SU-DHL-6 (cell line): ENCODE measurements at regions not wholly inside any gene's neighbourhood (a gene's known extent, or its start where the extent isn't known, plus 50 kb on each side); places are given as distances from the start of the nearest gene placed in this dataset.

ENCODE experiments used
- H2AFZ ChIP-seq: fragments of 200-600 bp; sonication (generic); 2 replicates; pipeline ENCODE4 v1.6.1; 2014; ENCODE audit warnings: low read depth, mild to moderate bottlenecking, moderate library complexity, mixed read lengths, antibody characterized with exemption, low read length; ENCODE audit not compliant: severe bottlenecking
- H3F3A ChIP-seq: fragments of 200-600 bp; shearing (Covaris generic); 2 replicates; pipeline ENCODE4 v1.6.0; 2016; ENCODE audit warnings: antibody characterized with exemption, mild to moderate bottlenecking; ENCODE audit not compliant: insufficient read depth
- H3K27ac ChIP-seq: fragments of 200-600 bp; sonication (generic); 2 replicates; pipeline ENCODE4 v1.5.1; 2016; ENCODE audit warnings: low read depth, mild to moderate bottlenecking, low read length, moderate library complexity, mixed read lengths
- H3K27me3 ChIP-seq: fragments of 200-600 bp; sonication (generic), shearing (Covaris generic); 2 replicates; pipeline ENCODE4 v1.6.0; 2014; ENCODE audit warnings: mild to moderate bottlenecking, low read length
- H3K36me3 ChIP-seq: fragments of 200-600 bp; sonication (generic); 2 replicates; pipeline ENCODE4 v1.6.1; 2014; ENCODE audit warnings: mild to moderate bottlenecking, low read length, mixed read lengths
- H3K4me2 ChIP-seq: fragments of 300-600, 200-600 bp; shearing (Covaris generic), sonication (generic); 2 replicates; pipeline ENCODE4 v1.6.0; 2014; ENCODE audit warnings: low read length, low read depth, mild to moderate bottlenecking; ENCODE audit not compliant: poor library complexity, severe bottlenecking
- H3K4me3 ChIP-seq: fragments of 200-600 bp; sonication (generic); 2 replicates; pipeline ENCODE4 v1.5.1; 2014; ENCODE audit warnings: antibody characterized with exemption, low read length, mild to moderate bottlenecking, mixed read lengths; ENCODE audit not compliant: insufficient read depth, poor library complexity, severe bottlenecking
- H3K79me2 ChIP-seq: fragments of 200-600 bp; sonication (generic); 2 replicates; pipeline ENCODE4 v1.6.1; 2014; ENCODE audit warnings: mild to moderate bottlenecking, low read length, moderate library complexity; ENCODE audit not compliant: insufficient read depth
- H3K9ac ChIP-seq: fragments of 200-600 bp; sonication (generic); 2 replicates; pipeline ENCODE4 v1.7.0; 2014; ENCODE audit warnings: mild to moderate bottlenecking, low read length
- H3K9me2 ChIP-seq: fragments of 200-600 bp; sonication (generic); replicated peaks from 2 replicates; pipeline ENCODE4 v1.6.1; 2014; ENCODE audit warnings: low read length; ENCODE audit not compliant: insufficient read depth
- H3K9me3 ChIP-seq: fragments of 200-600 bp; sonication (generic); 2 replicates; pipeline ENCODE4 v1.6.1; 2014; ENCODE audit warnings: low read length, mixed read lengths; ENCODE audit not compliant: insufficient read depth
- H4K20me1 ChIP-seq: fragments of 200-600 bp; sonication (generic); 2 replicates; pipeline ENCODE4 v1.6.1; 2014; ENCODE audit warnings: low read depth, mild to moderate bottlenecking, antibody characterized with exemption, low read length, moderate library complexity, mixed read lengths
- CTCF ChIP-seq: fragments of 200-600 bp; sonication (generic); IDR thresholded peaks from one replicate; pipeline ENCODE4 v1.5.1; 2017; ENCODE audit warnings: antibody characterized with exemption, mild to moderate bottlenecking, low read length, moderate library complexity; ENCODE audit not compliant: insufficient read depth, poor library complexity, severe bottlenecking
- EZH2phosphoT487 ChIP-seq: fragments of 200-600 bp; sonication (generic), shearing (Covaris generic); conservative IDR thresholded peaks from 2 replicates; pipeline ENCODE4 v1.6.1; 2018; ENCODE audit warnings: mild to moderate bottlenecking, antibody characterized with exemption, low read length, moderate library complexity, mixed read lengths

- H4K20me1 ChIP-seq = no peaks in the 10 kb centered on the region
- no peak overlapping the region for H3K4me2 ChIP-seq
- no peak overlapping the region for H3K27ac ChIP-seq
- no peaks in the 10 kb centered on the region for H3K27me3 ChIP-seq
- H3K79me2 ChIP-seq = no peaks in the 10 kb centered on the region
- no peak overlapping the region for H3K9ac ChIP-seq
- no peaks in the 10 kb centered on the region for H3K9me3 ChIP-seq
- no peaks in the 10 kb centered on the region for H3F3A ChIP-seq
- no peaks in the 10 kb centered on the region for H3K36me3 ChIP-seq
- H3K9me2 ChIP-seq = no peaks in the 10 kb centered on the region
- H2AFZ ChIP-seq = no peak overlapping the region
- H3K4me3 ChIP-seq = no peak overlapping the region
- TF ChIP-seq EZH2phosphoT487 (no peak), CTCF (no peak)
Observed at GRCh38 chr4:117417856-117418255, 332.5 kb upstream of the TRAM1L1 start.

GRCh38 chr4:117420948-117421347, 335.6 kb upstream of the TRAM1L1 start:
- H3K4me3 ChIP-seq = no peak overlapping the region
- no peak overlapping the region for H2AFZ ChIP-seq
- no peaks in the 10 kb centered on the region for H4K20me1 ChIP-seq
- TF ChIP-seq EZH2phosphoT487 (no peak), CTCF (no peak)
- no peaks in the 10 kb centered on the region for H3K79me2 ChIP-seq
- no peaks in the 10 kb centered on the region for H3K27me3 ChIP-seq
- H3K9me3 ChIP-seq = no peaks in the 10 kb centered on the region
- H3K27ac ChIP-seq = no peak overlapping the region
- no peaks in the 10 kb centered on the region for H3K36me3 ChIP-seq
- no peak overlapping the region for H3K4me2 ChIP-seq
- H3K9ac ChIP-seq = no peak overlapping the region
- H3K9me2 ChIP-seq = no peaks in the 10 kb centered on the region
- H3F3A ChIP-seq = no peaks in the 10 kb centered on the region

GRCh38 chr4:117421706-117422105, 336.3 kb upstream of the TRAM1L1 start:
- Histone ChIP-seq H3K27ac (no peak overlapping the region), H3K36me3 (no peaks in the 10 kb centered on the region), H3K9ac (no peak overlapping the region), H3K9me3 (no peaks in the 10 kb centered on the region), H3K79me2 (no peaks in the 10 kb centered on the region), H3K9me2 (no peaks in the 10 kb centered on the region), H3K4me3 (no peak overlapping the region), H3K27me3 (no peaks in the 10 kb centered on the region), H3K4me2 (no peak overlapping the region), H2AFZ (no peak overlapping the region), H4K20me1 (no peaks in the 10 kb centered on the region), H3F3A (no peaks in the 10 kb centered on the region)
- TF ChIP-seq EZH2phosphoT487 (no peak), CTCF (no peak)
